Stimulated activated CD8-positive, alpha-beta memory T cell treated with anti-CD3 and anti-CD28 coated beads, Interleukin-4, amount 100 ng/mL, for 48 hours (primary cell): ENCODE measurements at regions not wholly inside any gene's neighbourhood (a gene's known extent, or its start where the extent isn't known, plus 50 kb on each side); places are given as distances from the start of the nearest gene placed in this dataset.
"Not testable (repeated sequence)": the region's sequence is repeated elsewhere in the genome, so short reads cannot be mapped to it uniquely, and the experiment has no call there.

Experiments
- DNase-seq: peaks from one replicate; pipeline ENCODE4 v3.0.0-alpha.2; 2020

DNA sequence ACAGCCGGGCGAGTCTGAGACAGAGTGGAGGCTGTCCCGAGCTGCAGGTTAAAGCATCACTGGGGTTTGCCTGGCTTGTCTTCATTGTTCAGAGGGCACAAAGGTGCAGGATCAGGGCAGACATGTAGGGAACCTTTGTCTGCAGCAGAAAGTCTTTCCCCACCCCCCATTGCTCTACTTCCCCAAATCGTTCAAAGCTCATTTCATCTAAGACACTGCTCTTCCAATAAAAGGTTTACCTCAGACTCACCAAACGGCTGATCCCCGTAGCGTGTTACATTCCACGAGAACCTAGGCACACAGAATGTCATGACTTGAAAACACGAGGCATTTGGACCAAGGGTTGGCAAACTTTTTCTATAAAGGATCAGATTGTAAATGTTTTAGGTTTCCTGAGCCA, 286.3 kb upstream of the FRG1 start:
- DNase-seq = not testable (repeated sequence)

DNA sequence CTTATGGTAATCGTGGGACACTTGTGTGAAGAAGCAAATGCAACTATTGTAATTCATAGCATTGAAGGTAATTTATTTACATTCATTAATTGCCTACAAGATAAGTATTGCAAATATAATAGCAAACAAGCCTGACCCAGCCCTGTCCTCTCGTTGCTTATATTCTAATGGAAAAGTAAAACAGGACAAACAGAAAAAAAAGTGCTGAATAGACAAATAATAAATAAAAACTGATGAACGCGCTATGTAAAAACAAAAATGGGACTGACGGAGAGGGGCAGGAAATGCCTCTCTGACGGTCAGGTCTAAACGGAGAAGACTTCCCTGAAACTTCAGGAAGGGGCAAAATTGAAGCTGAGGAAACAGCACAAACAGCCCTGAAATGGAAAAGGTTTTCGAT, 284.9 kb upstream of the FRG1 start:
- DNase-seq = not testable (repeated sequence)

DNA sequence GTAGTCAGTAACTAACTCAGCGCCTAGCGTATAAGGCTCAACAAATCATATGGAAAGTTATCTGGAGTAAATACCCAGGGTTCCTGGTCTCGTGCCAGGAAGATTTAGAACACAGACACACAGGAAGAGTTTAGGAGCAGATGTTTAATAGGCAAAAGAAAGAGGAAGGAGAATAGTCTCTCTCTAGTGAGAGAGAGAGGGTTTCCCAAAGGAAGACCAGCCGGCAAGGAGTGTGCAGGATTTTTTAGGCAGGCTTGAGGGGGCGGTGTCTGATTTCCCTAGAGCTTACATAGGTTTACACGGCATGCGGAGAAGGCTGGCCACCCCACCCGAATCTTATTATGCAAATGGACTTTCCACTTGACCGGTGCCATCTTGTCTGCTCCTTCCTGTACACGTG, 284.0 kb upstream of the FRG1 start:
- no peak for DNase-seq

DNA sequence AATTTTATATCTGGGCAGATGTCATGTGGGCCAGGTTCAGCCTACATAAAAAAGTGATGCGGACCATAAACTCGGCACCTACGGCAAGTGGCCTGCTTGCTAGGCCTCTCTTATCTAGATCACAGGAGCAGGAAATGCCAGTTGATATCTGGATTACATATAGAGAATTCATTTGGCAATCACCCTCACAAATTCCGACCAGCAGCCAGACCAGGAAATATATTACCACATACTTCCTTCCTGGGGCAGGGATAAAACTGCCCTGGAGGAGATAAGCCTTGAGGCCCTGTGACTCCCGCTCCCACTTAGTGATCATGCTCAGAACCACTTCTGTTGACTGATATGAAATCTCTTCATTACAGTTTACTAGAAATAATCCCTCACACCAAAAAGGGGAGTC, 282.4 kb upstream of the FRG1 start:
- not testable (repeated sequence) for DNase-seq

DNA sequence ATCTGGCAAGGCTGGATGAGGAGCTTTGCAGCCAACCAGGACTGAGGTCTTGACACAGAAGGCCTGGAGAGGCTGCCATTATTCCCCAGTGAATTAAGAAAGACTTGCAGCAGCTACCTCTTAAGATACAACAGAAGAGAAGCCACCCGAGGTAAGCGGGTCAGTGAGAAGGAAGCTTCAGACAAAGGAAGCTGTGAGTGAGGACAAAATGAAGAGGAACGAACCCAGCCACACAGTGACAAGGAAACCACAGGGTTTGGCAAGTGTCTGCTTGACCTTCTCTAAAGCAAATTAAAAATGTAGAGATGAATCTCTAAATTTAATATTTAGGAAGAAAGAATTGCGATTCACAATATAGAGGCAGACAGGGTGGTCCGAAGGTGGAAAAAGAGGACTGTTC, 281.8 kb upstream of the FRG1 start:
- DNase-seq = not testable (repeated sequence)

DNA sequence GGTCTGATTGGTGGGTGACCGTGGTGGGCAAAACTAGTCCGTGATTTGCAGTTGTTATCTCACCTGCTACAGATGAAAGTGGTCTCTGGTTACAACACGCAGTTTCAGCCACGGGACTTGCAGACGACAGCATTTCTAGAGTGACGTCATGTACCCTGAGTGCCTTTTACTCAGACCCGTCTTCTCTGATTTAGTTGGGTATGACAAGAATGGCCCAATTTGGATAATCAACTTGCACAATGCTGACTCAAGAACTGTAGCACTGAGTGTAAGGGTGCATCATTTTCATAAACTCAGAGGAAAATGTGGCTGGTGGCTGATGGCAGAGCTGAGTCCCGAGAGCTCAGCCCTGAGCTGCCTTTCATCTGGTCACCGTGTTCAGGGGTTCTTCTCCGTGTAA, 281.4 kb upstream of the FRG1 start:
- no peak for DNase-seq

DNA sequence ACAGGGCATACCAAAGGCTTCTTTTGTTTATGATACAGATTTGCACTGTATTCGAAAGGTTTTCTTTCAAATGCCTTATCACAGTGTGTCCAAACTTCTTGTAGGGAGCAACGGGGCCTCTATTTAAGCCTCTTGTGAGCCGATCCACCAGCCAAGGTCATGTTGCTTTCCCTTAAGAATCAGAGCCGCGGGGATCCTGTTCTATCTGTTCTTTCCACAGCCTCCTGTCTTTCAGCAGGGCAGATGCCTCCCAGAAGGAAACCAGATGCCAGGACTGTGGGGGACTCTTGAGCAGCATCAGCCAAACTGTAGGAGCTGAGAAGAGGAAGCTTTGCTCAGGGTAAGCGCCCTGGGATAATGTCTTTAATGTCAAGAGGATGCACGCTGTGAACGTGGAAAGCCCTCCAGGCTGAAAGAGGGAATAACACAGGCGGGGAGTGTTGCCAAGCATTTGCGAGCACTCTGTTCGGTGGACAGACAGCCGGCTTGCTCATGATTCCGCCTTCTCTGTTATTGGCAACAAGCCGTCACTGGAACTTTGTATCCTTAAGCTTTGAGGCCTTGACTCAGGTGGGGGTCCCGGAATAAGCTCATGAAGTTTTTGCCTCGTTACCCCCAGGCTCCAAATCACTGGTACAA, 279.8 kb upstream of the FRG1 start:
- DNase-seq = no peak

DNA sequence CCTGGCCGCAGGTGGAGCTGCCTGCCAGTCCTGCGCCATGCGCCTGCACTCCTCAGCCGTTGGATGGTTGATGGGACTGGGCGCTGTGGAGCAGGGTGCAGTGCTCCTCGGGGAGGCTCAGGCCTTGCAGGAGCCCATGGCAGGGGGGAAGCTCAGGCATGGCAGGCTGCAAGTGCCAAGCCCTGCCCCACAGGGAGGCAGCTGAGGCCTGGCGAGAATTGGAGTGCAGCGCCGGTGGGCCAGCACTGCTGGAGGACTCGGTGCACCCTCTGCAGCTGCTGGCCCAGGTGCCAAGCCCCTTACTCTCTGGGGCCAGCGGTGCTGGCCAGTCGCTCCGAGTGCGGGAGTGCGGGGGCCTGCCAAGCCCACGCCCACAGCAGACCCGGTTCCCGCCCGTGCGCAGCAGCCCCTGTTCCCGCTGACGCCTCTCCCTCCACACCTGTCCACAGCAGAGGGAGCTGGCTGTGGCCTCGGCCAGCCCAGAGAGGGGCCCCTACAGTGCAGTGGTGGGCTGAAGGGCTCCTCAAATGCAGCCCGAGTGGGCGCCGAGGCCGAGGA, 275.9 kb upstream of the FRG1 start:
- no peak for DNase-seq

DNA sequence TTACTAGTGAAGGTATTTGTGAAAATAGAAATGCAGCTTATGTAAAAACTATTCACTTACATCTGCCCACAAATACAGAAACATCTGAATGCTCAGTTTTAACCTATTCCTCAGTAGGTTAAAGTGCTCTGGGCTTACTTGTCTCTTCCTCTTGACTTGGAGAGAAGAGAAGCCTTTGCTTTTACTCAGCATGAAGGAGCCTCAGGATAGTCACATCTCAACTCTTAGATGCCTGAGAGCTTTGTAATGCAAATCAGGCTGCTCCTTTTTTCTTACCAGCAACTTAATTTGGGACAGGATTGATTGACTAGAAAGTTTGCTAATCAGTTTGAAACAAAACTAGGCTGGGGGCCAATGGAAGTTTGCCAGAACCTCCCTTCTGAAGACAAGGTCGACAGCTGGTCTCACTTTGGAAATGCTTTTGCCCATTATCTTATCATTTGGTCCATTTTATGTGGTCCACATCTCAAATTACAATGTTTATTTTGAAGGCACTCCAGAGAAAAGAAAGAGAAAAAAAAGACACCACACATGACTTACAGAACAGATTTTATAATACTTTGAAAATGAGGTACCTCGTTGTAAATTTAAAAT, 274.9 kb upstream of the FRG1 start:
- not testable (repeated sequence) for DNase-seq

DNA sequence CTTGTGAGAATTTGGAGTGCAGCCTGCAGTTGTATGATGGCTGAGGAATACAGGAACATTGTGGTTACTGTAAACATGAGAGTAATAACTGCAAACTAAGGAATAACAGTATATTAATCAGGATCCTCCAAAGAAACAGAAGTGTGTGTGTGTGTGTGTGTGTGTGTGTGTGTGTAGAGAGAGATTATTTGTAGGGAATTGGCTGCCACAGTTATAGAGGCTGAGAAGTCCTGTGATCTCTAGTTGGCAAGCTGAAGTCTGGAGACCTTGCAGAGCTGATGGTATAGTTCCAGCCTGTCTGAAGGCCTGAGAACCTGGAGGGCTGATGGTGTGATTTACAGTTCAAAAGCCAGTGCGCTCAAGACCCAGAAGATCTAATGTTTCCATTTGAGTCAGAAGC, 273.3 kb upstream of the FRG1 start:
- DNase-seq = not testable (repeated sequence)

DNA sequence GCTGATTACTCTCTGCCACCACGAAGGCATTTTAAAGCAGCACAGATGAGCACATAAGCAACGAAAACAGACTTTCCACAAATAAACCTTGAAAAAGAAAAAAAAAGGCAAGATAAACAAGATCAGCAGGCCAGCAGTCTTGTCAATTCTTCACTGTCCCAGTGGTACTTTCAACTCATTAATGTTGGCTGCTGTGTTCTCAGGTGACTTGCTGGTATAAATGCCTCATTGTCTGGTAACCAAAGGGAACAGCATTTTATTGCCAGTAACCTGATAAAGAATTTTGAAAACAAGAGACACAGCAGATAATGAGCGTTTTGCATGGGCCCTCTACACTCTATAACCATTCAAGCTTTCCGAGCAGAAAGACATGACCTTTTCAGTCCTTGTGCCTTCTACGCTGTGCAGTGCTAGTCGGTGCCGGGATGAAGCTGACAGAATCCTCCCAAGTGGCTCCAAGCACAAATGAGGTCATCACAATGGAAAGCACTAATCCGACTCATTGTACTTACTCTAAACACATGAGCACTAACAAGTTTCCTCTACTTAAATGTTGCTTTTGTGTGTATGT, 242.9 kb upstream of the FRG1 start:
- DNase-seq = not testable (repeated sequence)

DNA sequence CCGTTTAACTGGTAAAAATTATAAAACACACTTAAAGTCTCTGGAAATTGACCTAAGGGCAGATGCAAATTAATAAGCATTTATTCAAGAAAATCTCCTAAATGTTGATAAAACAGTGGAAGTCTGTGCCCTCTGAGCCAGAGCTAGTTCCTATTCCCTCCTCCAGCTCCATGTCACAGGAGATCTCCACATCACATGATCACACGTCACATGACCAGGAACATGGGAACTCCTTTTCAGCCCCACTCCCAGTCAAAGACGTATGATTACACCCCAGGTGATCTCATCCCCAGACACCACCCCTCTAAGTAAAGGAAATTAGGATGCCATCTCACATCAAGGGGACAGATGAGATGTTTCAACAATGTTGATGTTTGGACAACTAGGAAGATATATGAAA, 237.7 kb upstream of the FRG1 start:
- not testable (repeated sequence) for DNase-seq

DNA sequence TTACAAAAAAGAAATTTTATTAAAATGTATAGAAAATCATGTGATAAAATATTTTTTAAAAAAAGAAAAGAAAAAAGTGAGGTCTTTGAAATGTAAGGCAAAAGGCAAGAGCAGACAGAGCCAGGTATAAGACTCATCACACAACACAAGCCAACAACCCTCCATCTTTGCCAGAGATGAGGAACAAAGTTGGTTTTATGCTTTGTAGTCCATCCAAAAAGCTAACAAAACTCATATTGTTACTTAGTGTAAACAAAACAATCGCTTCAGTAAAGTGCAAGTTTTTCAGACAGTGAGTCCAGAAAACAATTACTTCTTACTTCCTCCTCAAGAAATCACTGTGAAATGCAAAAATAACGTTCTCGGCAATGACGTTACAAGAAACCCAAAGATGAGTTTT, 233.9 kb upstream of the FRG1 start:
- DNase-seq = not testable (repeated sequence)

DNA sequence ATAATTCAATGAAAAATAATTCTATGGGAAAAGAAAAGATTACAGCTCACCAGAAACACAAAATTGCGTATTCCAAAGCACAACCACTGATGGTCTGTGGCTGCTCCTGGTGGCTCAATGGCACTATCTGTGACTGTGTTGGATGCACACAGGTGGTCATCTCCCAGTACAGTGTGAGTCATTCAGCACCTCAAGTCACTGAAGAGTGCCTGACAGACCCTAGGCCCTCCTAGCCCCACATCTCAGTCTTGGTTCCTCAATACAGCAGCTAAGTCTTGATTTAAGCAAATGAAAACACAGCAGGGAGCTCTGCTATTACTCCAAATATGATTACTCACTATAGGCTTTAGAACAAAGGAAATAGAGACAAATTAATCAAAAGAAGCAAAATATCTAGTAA, 233.4 kb upstream of the FRG1 start:
- DNase-seq = not testable (repeated sequence)

DNA sequence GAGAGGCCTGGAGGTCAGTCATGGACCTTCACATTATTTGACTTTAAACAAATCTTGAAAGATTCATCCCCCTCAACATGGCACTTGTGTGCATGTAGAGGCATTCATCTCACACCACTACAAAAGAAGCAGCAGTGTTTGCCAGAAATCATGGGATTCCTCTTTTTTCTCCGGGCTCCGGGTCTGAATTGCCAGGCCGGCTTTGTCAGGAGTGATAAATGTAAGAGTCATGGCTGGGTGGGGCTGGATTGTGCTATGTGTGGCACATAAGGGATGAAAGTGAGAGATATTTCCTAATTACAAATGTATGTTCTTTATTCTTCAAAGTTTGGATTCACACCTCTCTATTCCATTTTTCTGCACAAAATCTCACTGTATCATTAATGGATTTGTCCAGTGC, 228.7 kb upstream of the FRG1 start:
- not testable (repeated sequence) for DNase-seq

DNA sequence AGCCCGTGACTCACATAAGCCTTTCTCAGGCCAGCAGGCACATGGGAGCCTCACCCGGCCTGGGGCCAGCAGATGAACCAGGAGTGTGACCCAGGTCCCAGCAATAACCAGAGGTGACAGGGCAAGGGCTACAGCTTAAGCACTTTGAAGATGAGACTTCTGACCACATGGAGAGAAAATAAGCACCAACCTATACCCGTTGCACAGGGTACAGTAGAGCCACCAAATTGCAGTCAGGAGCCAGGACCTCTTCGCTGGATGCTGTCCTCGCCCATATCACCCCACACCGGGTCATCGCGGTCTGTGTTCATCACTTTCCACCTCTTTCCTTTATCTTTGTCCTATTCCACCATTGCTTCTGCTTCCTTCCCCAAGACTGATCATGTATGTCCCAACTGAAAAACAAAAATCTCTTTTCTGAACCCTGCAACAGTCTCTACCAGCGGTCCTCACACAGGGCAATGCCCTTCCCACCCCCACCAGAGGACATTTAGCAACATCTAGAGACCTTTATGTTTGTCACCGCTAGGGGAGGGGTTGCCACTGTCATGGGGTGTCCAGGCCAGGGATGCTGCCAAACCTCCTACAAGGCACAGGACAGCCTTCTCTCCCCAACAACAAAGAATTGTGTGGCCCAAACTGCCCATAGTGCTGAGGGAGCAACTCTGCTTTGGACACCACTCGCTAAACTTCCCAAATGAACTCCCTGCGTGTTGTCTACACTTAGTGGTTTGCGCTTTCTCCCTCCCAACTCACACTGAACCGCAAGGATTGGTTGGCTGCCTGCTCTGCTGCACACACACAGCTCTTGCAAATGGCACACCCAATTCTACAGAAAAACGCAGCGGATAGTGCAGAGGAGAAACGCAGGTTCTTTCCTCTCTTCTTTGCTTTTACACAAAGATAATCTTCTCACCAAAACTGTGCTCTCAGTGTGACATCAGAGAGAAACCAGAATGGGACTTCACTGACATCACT, 219.4 kb upstream of the FRG1 start:
- DNase-seq = not testable (repeated sequence)

DNA sequence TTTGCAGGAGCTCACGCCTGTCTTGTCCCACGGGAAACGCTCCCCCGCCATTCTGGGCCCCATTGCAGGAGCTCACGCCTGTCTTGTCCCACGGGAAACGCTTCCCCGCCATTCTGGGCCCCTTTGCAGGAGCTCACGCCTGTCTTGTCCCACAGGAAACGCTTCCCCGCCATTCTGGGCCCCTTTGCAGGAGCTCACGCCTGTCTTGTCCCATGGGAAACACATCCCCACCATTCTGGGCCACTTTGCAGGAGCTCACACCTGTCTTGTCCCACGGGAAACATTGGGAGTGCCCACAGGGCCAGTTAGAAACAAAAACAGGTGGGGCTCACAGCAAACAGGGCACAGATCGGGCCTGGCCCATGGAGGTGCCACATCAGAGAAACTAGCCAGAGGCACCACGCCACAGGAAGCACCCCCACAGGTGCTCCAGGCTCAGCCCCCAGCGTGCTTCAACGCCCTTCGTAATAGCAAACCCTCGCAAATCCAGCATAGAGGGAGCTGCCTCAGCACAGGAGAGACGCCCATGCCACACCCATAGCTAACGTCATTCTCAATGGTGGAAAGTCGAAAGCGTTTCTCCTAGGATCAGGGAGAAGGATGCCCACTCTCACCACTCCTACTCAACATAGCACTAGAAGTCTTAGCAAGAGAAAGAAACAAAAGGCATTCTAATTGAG, 218.2 kb upstream of the FRG1 start:
- DNase-seq = not testable (repeated sequence)

DNA sequence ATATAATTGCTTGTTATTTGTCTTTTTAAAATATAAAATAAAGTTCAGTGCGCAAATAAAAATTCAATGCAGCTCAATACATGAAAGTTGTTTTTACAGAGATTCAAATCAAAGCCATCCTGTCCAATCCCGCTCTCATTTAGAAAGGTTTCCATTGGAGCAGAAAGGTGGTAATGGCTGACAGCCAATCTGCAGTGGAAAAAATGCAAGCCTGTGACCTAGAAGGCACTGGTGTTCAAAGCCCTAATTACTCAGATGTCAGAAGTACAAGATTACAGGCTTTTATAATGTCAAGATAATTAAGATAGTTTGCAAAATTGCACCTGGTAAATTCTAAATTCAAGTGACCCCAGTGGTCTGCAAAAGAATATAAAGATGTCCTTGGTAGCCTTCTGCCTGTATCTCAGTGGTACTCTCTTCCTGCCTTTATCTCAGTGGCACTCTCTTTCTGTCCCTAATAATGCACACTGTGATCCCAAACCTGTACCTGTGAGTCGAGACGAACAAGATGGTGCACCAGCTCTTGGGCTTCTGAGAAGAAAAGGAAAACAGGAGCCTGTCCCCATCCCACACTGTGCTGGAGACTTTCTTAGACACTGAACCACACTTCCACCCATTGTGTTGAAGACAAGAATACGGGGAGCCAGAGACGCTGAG, 212.6 kb upstream of the FRG1 start:
- DNase-seq = not testable (repeated sequence)

DNA sequence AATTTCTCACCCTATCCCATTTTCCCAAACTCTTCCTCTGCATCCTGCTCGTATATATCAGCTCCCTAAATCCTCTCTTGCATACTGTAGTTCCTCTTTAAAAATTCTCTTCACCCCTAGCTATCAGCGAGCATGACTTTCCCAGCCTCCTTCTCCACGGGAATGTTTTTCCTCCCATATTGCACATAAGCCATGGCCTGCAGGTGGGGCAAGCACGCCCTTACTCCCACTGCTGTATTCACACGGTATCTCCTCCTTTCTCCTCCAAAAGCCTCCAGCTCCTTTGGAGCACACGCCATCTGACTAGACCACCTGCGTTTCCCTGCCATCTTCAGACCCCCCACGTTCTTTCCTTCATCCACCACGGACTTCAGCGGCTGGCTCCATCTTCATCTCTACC, 208.7 kb upstream of the FRG1 start:
- not testable (repeated sequence) for DNase-seq

DNA sequence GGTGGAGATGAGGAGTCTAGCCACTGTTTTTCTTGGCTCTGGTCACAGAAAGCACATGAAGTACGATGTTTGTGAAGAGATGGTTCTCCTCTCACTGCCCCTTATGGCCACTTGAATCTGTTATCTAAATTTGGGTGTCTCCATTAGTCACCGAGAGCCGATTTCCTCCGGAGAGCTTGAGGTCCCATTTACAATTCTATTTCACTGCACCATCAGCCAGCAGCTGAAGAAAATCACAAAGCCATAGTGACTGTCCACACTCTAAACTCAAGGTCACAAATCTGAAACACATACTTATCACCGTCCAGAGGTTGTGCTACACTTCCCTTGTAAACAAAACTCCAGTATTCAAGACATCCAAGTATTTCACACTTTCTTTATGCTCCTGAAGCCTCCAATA, 207.2 kb upstream of the FRG1 start:
- not testable (repeated sequence) for DNase-seq

DNA sequence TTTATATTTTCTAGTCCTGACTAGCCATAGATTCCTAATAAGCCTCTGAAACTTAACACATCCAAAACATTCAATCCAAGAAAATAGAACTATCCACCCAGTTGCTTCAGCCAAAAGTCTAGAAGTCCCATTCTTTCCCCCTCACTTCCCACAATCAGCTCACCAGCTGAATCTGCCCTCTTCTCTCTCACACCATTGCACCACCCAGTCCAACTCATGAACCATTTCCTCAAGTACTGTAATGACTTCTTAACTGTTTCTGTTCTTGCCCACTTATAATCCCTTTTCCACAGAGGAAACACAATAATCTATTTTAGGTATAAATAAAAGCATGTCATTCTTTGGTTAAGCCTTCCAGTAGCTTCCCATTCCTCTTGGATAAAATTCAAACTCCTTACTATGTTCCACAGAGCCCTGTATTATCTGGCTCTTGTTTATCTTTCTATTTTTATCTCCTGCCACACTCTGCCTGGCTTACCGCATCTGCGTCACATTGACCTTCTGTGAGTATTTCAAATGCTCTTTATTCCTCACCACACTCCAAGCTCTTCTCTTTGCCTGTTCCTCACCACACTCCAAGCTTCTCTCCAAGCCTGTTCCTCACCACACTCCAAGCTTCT, 205.9 kb upstream of the FRG1 start:
- not testable (repeated sequence) for DNase-seq
